GM21529 (cell line): ENCODE measurements at regions not wholly inside any gene's neighbourhood (a gene's known extent, or its start where the extent isn't known, plus 50 kb on each side); places are given as distances from the start of the nearest gene placed in this dataset.

ENCODE experiments used
- ATAC-seq: cut with Tn5 transposase; IDR thresholded peaks from one replicate; pipeline ENCODE4 v1.9.1; 2021; ENCODE audit not compliant: unreplicated experiment

DNA sequence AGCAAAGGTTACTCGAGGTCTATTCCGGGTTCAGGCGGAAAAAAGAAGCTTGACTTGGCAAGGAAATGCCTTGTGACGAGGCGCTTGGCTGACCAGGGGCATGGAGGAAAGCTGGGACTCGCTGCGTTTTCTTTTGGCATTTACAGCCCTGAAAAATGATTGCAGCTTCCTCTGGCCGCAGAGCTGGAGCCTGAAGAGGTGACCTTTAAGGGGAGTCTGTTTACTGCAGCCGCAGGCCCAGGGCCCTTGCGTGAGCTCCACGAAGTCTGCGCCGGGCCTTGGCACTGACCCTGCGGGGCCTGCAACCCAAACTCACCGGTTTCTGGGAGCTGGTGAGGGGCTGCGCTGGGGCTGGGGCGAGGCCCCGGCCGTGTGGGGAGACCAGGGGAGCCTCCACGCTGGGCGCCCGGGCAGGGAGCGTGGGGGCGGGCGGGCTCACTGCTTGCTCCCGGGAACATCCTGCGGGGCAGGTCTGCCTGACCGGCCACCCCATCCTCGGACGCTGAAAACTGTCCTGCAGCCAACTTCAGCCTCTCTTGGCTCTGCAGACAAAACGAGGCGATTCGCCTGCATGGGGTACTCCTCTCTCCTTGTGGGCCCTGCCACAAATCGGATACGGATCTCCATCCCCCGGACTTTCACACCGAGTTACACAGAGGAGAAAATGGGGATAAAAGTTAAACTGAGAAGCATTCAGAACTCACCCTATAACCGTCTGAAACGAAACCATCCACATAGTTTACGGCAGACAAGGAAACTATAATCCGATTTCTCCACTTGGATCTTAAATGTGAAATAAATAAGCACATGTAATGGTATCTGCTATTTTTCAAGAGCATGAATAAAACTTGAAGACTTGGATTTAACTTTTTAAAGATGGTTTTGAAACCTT, 206.3 kb upstream of the FOXF1 start:
- ATAC-seq: no peak

DNA sequence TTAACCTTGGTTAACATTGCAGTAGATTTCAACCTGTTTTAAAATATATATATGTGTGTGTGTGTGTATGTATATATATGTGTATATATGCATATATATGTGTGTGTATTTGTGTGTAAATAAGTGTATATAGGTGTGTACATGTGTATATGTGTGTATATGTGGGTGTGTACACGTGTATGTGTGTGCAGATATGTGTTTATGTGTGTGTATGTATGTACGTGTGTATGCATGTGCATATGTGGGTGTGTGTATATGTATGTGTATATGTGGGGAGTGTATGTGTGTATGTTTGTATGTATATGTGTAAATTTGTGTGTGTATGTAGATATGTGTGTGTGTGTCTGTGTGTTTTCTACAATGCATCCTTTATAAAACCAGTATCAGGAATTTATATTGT, 205.5 kb upstream of the FOXF1 start:
- no peak for ATAC-seq

DNA sequence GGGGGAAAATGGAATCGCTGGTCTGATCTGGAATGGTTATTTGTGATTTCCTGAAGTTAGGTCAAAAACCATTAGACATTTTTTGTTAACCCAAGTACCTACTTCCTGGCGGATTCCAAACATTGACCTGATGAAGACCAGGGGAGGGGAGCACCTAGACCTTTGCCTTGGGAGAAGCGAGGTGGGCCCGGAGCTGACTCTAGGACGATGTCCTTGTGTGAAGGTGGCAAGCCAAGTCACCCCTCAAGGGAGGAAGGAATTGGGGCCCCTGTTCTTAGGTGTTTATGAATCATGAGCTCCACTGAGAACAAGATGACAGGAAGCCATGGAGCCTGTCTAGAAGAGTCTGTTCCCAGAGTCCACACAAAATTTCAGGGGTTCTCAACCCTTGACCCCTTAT, 204.9 kb upstream of the FOXF1 start:
- no peak for ATAC-seq

DNA sequence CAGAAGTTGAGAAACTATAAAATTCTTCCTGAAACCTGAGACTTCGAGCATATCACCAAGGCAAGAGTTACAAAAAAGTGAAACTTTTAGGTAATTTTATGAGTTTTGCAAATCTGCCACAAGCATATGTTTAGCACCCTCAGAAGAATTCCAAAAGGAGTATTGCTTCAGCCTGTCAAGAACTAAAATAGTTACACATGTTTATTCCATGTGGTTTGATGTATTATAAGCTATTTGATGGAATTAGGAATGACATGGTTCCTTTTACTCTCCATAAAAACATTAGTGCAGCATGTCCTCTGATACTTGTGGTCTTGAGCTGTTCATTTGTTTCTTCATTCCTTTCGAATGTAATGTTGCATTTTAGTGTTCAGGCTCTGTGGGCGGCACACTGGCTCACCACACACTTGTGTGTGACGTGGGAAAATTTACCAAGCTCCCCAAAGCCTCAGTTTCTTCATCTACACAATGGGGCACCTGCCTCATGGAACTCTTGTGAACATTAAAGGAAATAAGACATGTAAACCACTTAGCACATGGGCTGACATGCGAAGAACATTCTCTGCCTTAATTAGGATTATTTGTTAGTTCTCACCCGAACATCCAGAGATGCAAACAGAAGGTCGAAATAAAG, 204.2 kb upstream of the FOXF1 start:
- ATAC-seq: no peak

DNA sequence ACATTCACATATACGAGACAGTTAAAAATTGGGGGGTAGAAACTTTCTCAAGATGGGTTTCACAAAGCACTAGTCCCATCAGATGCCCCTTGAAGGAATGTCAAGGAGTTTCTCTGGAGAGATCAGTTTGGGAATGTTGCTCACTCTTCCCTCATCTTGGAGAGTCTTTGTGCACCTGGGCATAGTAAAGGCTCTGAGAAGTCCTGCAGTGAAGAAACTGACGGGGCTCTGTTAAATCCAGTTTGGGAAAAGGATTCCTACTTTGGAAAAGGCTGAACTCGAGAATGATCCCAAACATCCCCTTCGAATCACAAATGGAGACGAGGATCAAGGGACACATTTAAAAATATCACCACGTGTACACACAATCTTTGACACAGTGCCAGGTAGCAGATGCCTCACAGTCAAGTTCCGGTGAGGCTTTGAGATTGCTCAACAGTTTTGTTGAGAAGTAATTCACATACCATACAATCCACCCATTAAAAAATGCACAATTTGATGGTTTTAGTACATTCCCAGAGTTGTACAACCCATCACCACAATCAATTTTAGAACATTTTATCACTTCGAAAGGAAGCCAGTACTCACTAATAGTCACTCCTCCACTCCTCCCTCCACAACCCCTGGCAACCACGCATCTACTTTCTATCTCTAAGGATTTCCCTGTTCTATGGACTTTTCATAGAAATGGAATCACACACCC, 203.4 kb upstream of the FOXF1 start:
- no peak for ATAC-seq

DNA sequence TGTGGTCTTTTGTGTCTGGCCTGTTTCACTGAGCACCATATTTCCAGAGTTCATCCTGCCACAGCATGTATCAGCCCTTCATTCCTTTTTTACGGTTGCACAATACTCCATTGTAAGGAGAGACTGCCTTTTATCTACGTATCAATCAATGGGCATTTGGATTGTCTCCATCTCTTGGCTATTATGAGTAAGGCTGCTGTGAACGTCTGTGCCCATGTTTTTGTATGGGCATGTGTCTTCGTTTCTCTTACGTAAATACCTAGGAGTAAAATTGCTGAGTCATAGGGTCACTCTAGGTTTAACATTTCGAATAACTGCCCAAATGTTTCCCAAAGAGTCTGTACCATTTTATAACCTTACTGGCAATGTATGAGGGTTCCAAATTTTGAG, 202.8 kb upstream of the FOXF1 start:
- ATAC-seq: no peak

DNA sequence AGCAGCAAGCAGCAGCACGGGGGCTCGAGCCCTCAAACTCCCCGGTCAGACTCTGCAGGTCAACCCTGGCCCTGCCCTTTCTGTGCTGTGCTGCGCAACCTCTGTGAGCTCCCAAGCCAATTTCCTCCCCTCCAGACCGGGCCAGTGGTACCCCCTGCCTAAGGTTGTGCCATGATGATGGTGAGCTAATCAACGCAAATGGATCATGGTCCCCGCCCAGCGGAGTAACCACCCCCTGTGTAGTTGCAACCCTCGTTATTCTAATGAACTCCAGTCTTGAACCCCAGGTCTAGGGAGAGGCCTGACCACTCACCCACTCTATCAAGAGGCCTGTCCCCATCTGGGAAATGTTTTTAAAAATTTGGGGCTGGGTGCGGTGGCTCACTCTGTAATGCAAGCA, 201.8 kb upstream of the FOXF1 start:
- no peak for ATAC-seq

DNA sequence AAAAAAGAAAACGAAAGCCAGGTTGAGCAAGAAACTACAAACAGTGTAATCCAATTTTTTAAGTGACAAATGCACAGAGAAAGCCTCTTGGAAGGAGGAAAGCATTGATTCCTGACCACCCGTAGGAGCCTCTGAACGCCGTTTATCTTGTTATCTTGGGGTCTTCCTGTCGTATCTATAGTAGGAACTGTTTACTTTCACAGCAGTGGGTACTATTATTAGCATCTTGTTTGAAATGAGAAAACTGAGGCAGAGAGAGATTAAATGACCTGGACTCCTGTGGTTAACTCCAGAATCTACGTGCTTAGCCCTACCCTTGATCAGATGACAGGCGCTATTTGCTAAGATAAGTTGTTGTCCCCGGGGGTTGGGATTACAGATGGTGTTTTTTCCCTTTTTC, 196.7 kb upstream of the FOXF1 start:
- ATAC-seq: no peak

DNA sequence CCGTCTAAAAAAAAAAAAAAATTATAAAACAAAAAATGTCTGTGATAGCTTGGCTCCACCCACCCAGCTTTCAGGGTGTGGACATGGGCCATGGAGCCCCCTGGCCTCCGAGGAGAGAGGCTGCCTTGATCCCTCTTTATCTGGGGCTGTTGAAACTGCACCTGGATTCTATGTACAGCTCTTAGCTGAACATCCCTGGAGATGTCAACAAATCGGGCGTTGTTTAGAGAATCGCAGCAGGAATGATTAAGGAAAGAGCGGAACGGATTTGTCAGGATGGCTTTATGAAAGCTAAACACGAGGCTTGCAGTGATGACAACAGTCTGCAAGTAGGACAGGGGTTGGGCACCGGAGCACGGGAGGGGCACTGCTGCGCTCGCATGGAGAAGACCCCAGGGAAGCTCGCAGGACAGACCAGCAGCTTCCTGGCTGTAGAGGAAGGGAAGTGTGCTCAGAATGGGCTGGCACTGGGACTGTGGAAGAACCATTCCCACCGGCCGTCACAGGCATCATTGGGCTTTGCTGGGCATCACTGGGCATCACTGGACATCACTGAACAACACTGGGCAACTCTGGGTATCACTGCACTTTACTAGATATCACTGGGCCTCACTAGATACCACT, 195.8 kb upstream of the FOXF1 start:
- ATAC-seq: no peak

DNA sequence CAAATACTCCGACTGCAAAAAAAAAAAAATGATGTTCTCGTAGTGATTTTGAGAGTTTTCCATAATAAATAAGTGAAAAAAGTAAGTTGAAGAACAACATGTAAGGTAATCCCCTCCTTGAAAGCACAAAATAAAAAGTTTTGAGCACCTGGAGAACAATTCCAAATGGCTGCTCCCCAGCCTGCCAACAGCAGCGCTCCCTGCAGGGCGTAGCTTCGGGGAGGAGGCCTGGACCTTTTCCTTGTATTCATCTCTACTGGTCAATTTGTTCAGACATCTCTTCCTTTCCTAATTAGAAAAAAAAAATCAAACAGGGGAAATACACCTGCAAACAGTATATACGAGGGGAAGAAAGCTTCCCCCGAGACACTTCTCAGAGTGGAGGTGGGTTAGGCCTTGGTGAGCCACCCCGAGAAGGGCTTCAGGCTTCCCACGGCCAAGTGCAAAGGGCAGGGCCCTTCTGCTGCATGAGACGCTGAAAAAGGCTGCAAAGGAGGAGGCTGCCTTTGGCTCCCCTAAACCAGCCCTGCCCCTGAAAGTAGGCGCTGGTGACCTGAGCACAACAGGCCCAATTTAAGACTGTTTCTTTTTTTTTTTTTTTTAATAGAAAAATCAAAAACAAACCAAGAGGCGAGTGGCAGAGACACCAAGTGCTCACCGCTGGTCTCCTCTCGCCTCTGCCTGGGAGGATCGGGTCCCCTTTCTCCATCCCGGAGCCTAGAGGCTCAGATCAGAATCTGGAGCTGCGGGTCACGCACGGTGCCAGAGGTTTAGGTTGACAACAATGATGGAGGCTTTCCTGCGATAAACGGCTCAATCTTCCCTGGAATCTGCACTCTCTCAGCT, 193.1 kb upstream of the FOXF1 start:
- no peak for ATAC-seq

DNA sequence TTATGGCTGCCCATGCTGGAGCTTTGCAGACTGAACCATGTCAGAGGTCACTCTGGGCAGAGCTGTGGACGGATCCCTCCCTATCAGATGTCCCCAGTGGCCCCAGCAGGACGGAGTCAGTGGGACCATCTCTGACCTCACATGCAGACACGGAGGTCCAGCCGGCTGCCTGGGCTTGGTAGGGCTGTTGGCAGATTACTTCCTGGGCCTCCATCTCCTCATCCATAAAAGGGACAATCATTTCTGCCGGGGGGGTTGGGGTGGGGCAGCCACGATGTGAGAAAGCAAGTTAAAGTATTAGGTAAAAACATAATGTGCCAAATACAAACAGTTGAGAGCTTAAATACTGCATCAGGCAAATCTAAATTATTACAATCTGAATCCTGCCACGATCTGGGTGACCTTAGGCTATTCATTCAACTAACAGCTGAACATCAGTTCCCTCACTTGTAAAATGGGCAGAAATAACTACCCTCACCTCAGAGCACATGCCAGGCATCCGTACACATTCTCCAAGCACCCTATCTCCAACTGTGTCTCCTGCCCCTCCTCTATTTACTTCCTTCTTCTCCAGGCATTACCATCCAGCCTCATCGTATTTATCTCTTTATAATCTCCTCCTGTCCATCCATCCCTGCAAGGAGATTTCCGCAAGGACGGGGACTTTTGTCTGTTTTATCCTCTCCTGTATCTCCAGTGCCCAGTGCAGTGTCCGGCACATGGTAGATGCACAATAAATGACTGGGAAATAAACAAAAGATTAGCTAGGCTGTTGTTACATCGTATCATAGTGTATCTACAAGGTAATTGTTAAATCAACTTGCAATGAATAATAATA, 192.3 kb upstream of the FOXF1 start:
- ATAC-seq: no peak

DNA sequence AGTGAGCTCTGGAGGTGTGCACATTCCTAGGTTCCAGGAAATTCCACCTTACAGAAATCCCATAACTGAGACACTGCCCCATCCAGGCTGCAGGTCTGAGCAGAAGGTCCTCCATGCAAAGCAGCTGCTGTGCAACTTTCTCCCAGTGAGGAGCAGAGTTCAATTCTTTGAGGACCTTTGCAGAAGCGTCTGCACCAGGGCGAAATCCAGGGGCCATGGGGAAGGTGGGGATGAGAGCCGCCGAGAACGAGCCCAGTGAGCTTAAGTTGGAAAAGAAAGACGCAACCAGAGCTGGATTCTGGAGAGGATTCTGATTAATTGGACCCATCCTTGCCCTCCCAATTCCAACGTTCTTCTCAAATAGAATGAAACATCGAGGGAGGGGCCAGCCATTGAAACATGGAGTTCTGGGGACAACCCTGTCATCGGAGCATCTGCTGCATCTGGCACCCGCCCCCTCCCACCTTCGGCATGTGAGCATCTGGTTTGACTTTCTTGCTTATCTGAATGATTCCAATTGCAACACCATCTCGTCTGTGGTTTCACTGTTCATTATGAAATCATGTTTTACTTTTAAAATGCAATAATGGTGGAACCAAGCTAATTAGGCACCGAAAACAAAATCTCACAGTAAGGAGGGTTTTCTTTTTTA, 190.6 kb upstream of the FOXF1 start:
- no peak for ATAC-seq

DNA sequence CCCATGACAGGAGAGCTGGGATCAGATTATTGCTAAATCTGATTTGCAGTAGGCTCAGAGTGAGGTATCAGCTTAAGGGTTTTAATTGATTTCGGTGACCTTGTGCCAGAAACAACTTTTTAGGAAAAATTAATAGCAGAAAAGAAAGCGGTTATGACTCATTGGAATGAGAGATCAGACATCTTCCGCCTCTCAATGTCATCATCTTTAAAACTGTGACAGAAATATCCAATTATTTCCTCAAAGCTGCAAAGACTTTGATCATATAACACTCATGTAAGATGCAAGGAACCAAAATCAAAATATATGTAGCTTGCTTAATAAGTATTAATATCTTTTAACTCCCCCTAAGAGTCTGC, 190.1 kb upstream of the FOXF1 start:
- no peak for ATAC-seq

DNA sequence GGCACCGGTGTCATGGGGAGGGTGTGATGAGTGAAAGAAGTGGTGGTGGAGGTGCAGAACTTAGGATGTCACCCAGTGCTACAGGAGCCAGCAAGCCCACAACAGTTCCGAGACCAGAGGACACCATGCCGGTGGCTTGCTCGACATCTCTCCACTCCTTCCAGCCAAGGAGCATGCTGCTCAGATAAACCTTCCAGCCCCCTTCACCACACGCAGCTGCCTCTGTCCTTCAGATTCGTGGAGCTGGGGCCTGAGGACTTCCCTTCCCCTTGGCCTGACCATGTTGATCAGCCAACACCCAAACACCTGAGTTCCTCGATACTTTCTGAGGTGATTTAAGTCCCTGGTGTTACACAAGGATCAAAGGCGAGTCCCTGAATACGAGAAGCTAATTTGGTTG, 188.8 kb upstream of the FOXF1 start:
- no peak for ATAC-seq

DNA sequence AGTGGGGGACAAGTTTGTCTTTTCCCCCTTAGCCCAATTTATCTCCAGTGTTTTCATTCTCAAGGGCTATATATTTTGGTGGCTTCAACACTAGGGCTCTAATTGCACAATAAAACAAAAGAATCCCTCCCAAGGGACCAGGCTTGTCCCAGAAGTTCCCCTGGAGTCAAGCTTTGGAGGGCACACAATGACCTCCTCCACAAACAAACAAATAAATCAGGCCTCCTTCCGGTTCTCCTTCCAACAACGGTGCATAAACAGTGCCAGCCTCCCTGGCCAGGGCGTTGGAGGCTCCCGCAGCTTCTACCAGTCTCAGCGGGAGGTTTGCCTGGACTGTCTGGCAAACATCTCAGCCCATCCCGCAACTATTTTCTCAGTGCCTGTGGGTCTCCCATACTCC, 188.0 kb upstream of the FOXF1 start:
- ATAC-seq: no peak

DNA sequence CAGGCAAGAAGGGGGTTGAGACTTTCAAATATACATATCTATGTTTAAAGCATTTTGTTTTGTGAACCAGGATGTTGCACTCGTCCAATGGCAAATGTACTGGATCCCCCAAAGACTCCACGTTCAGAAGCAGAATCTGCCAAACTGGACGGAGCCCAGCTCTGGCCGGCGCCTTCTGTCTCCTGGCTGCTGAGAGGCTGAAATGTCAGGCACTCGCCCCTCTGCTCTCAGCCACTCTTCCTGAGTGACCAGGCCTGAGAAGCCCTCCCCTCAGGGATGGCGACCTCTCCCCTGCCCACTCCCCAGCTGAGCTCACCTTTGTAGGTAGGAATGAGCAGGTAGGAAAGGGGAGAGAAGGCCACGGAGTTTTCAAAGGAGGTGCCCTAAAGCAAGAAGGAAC, 187.5 kb upstream of the FOXF1 start:
- no peak for ATAC-seq

DNA sequence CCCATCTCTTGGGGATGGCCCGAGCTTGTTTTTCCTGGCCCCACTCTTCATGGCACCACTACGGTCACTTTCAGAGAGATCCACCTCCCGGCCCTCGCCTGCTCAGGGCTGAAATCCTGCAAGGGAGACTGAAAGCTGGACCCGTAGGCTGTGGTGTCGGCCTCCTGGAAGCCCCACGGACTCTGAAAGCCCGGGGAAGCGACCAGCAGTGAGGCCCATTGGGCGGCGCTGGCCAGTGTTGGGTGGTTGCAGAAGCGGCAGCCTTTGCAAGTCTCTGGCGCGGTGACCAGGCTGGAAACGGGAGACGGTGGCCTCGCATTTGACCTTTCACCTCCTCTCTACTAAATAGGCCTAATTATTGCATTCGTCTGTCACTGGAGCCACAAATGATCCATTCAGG, 186.0 kb upstream of the FOXF1 start:
- no peak for ATAC-seq

DNA sequence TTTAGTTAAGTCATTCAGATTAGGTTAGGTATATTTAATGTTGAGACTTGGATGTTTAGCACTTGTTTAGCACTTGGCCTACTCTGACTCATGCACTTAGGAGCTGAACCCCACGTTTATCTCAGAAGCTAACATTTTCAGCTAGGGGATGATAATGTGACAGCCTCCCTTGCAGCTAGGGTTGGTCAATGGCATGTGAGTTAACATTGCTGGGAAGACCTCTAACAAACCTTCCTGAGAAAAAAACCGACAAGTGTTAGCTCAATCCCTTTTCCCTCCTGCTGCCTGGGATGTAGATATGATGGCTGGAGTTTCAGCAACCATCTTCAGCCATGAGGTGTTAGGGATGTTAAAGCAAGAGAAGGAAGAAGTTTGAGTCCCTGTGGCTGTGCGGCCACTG, 185.0 kb upstream of the FOXF1 start:
- no peak for ATAC-seq

DNA sequence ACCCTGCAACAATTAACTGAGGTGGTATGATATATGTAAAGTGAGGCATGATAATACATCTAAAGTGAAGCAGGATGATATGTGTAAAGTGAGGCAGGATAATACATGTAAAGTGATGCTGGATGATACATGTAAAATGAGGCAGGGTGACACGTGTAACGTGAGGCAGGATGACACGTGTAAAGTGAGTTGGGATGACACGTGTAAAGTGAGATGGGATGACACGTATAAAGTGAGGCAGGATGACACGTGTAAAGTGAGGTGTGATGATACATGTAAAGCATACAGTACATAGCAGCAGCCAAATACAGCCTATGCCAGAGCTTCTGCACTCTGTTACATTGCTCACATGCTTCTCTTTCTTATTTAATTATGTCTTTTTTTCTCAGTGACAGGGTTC, 184.4 kb upstream of the FOXF1 start:
- ATAC-seq: no peak
